Astrocyte of the spinal cord (primary cell): ENCODE measurements at regions not wholly inside any gene's neighbourhood (a gene's known extent, or its start where the extent isn't known, plus 50 kb on each side); places are given as distances from the start of the nearest gene placed in this dataset.

Experiments used
- DNase-seq: peaks from one replicate; pipeline ENCODE4 v3.0.0; 2011; ENCODE audit warnings: low read depth, low spot score
- H3K4me3 ChIP-seq: 2 replicates; pipeline ENCODE4 v1.5.1; 2011; ENCODE audit warnings: low read depth, mild to moderate bottlenecking, low read length, moderate library complexity
- CTCF ChIP-seq: IDR thresholded peaks from 2 replicates; pipeline ENCODE4 v1.5.1; 2012; ENCODE audit warnings: low read depth, mild to moderate bottlenecking, low read length, inconsistent platforms
- in situ Hi-C: cut with HindIII; loops from 2 replicates; pipeline ENCODE4 v1.10.0; 2017; ENCODE audit warnings: low sequenced_read_pairs

GRCh38 chr10:89915021-89915420 is 213.6 kb downstream of the KIF20B start:
- no peak for TF ChIP-seq CTCF
- no peak overlapping the region for H3K4me3 ChIP-seq
- peak; percentile 24 for DNase-seq
- in situ Hi-C loops, result no loop called here

GRCh38 chr10:89915968-89916367 is 214.6 kb downstream of the KIF20B start:
- no peak overlapping the region for H3K4me3 ChIP-seq
- TF ChIP-seq CTCF, result no peak
- DNase-seq, result no peak
- in situ Hi-C loops, result no loop called here

DNA sequence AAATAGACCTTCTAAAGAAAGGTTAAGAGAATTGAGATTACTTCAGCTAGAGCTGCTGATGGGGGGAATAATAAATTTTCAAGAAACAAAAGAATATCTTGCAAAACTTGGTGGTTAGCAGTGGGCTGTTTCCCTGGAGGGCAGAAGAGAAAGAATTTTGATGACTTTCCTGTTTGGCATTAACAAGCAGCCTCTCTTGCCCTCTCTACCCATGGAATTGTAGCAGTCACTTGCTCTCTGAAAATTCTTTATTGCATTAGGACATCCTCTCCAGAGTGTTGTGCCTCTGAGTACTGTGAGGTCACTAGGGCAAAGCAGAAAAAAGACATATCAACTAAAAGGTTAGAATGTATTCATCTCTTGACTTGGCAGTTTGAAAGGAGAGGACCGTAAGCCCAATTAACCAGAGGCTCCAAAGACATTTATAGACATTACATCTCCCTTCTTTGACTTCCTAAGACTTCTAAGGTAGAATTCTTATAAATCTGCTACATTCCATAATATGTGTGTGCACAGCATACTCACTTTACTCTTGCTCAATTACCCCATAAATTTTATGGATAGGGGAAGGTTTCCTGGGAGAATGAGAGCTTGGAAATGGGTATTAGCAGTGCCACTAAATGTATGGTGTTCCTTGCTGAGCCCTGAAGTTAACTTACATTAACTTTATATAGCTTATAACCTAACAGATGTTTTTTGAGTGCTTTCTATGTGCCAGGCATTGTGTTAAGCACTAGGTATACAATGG is 215.3 kb downstream of the KIF20B start:
- H3K4me3 ChIP-seq, result no peak overlapping the region
- peak; percentile 4 for DNase-seq
- no peak for TF ChIP-seq CTCF
- in situ Hi-C loops, result no loop called here

DNA sequence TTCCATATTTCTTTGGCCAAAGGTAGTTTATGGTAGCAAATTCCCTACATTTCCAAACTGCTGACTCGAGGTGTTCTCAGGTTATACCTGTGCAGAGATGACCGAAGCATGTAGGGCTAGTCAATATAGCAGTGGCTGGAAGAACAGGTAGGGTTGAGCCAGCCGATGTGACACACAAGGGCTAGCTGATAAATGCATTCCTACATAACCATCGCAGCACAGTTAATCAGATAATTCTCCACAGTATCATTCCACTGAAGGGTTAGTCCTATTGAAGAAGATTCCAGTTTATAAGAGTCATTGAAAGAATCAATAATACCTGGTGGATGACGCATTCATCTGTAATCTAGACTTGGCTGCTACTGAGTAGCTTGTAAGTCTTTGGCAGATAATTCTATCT is 220.0 kb downstream of the KIF20B start:
- peak; percentile 4 for DNase-seq
- in situ Hi-C loops, result no loop called here
- H3K4me3 ChIP-seq, result no peak overlapping the region
- TF ChIP-seq CTCF, result no peak

DNA sequence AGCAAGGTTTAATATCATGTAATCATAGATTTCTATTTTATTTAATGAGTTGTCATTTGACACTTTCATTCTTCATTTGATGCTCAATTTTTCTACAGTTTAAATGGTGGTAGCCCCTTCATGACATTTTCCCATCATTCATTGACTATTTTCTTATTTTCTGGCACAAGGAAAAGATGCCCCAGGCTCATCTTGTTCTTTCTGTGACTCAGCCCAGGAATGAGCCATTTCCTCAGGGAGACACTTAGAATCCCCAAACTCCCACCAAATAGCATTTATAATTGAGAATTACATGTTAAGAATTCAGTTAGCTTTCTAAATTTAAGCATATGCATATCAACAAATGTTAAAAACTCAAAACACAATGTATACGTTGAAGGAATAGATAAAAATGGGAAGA is 222.3 kb downstream of the KIF20B start:
- in situ Hi-C loops, result no loop called here
- no peak for TF ChIP-seq CTCF
- DNase-seq, result no peak
- no peak overlapping the region for H3K4me3 ChIP-seq

DNA sequence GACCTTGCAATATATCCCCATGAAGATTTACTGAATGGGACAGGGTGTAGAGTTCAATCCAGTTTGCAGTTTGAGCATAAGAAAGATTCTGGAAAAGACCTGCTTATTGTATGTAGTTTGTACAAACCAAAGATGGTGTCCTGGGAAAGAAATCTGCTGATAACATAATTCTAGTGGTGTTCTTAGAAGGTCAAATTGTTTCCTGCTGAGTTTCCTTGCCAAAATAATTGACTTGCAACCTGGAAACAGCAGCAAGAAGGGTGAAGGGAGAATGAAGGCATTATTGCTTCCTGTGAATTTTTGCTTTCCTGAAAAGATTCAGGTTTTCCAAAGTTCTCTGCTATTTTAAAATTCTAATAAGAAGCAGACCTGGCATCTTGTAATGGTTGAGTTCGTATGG is 222.9 kb downstream of the KIF20B start:
- no peak for DNase-seq
- no peak overlapping the region for H3K4me3 ChIP-seq
- in situ Hi-C loops, result no loop called here
- no peak for TF ChIP-seq CTCF
